MCF 10A (cell line): ENCODE measurements at regions not wholly inside any gene's neighbourhood (a gene's known extent, or its start where the extent isn't known, plus 50 kb on each side); places are given as distances from the start of the nearest gene placed in this dataset.
"Not testable (repeated sequence)": the region's sequence is repeated elsewhere in the genome, so short reads cannot be mapped to it uniquely, and the experiment has no call there.

ENCODE experiments used
- BruUV-seq: library from RNA; stranded (reverse); fragments of 400-500 nt; replicated peaks from 2 replicates; lab custom pipeline; 2021; lab: Mats Ljungman, UMichigan
- CTCF ChIA-PET: fragments of 300-600 bp; sonication (Branson Sonifier 250); formaldehyde crosslinking; extraction: SDS; loops from one replicate; lab custom pipeline; 2021; ENCODE audit warnings: antibody characterized with exemption, inconsistent platforms; lab: Yijun Ruan, JAX
- POLR2A ChIA-PET: fragments of 300-600, 350-650 bp; sonication (Branson Sonifier 250); formaldehyde crosslinking; extraction: SDS; loops from one replicate; lab custom pipeline; 2020; ENCODE audit warnings: antibody characterized with exemption, inconsistent platforms; lab: Yijun Ruan, JAX
- DNase-seq: peaks from one replicate; pipeline ENCODE4 v3.0.0-alpha.2; 2018; ENCODE audit not compliant: unreplicated experiment
- H3K27ac Mint-ChIP-seq: one replicate; pipeline ENCODE4 v1.8.0; 2022; ENCODE audit warnings: mild to moderate bottlenecking, low read depth, mixed read lengths; ENCODE audit not compliant: unreplicated experiment
- H3K27me3 Mint-ChIP-seq: one replicate; pipeline ENCODE4 v1.8.0; 2022; ENCODE audit warnings: mixed read lengths; ENCODE audit not compliant: insufficient read depth, unreplicated experiment
- H3K36me3 Mint-ChIP-seq: one replicate; pipeline ENCODE4 v1.8.0; 2022; ENCODE audit warnings: mild to moderate bottlenecking, moderate library complexity, mixed read lengths; ENCODE audit not compliant: insufficient read depth, unreplicated experiment
- H3K4me1 Mint-ChIP-seq: one replicate; pipeline ENCODE4 v1.8.0; 2022; ENCODE audit warnings: mixed read lengths; ENCODE audit not compliant: insufficient read depth, unreplicated experiment
- H3K4me3 Mint-ChIP-seq: one replicate; pipeline ENCODE4 v1.8.0; 2022; ENCODE audit warnings: mild to moderate bottlenecking, moderate library complexity, mixed read lengths; ENCODE audit not compliant: unreplicated experiment
- H3K9me3 Mint-ChIP-seq: one replicate; pipeline ENCODE4 v1.8.0; 2022; ENCODE audit warnings: mixed read lengths; ENCODE audit not compliant: unreplicated experiment
- CTCF ChIP-seq: fragments of 200-600 bp; IDR thresholded peaks from one replicate; pipeline ENCODE4 v1.8.0; 2022; ENCODE audit warnings: antibody characterized with exemption, mild to moderate bottlenecking; ENCODE audit not compliant: unreplicated experiment
- intact Hi-C: fragments of 100-400 bp; cut with micrococcal nuclease; formaldehyde crosslinking; loops from 2 replicates; pipeline ENCODE4 v1.14.1; 2022

DNA sequence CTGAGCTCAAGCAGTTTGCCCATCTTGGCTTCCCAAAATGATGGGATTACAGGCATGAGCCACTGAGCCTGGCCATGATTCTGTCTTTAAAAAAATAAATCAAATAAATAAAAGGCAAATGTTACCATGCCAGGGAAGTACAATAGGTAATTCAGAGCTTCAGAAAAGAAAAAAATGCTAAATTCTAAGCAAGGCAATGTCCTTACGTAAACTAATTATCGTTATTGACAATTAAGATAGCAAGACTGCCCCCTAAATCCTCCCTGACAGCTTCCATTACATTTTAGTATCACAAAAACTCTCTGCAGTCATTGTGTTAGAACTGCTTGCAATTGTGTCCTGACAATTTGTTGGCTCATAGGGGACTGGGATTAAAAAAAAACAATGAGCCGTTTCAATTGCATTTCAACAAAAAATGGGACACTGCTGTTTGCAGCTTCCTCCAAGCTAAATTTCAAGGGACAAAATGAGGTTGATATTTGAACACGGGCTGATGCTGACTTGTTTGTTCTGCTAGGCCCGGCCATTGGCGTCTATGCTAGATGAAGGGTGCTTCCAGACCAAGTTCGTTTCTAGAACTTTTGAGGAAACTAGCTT lies 88.9 kb downstream of the MOGAT1 start:
- no peak for DNase-seq
- Mint-ChIP-seq H3K36me3 (no peaks in the 10 kb centered on the region), H3K27ac (no peak overlapping the region), H3K4me3 (no peak overlapping the region), H3K27me3 (no peaks in the 10 kb centered on the region), H3K9me3 (no peaks in the 10 kb centered on the region), H3K4me1 (peaks cover 14% of the 10 kb centered on the region)
- BruUV-seq, result no TSS peak
- ChIA-PET CTCF (interaction anchor here (0.6 to 1.2 kb wide), 5 partner anchors 20 to 132 kb away, joined by 3 to 7 read pairs (median 4); no protein-coding TSS in a partner anchor), POLR2A (interaction anchor here (0.6 to 1.0 kb wide), 2 partner anchors 28 to 52 kb away, joined by 3 to 4 read pairs; no protein-coding TSS in a partner anchor)
- no peak for TF ChIP-seq CTCF
- intact Hi-C loops, result no loop called here

GRCh38 chr2:222761888-222762287 lies 90.4 kb downstream of the MOGAT1 start:
- ChIA-PET CTCF (interaction anchor here (0.6 kb wide), 1 partner anchor 94 kb away, joined by 5 read pairs; no protein-coding TSS in a partner anchor), POLR2A (no interaction called here)

DNA sequence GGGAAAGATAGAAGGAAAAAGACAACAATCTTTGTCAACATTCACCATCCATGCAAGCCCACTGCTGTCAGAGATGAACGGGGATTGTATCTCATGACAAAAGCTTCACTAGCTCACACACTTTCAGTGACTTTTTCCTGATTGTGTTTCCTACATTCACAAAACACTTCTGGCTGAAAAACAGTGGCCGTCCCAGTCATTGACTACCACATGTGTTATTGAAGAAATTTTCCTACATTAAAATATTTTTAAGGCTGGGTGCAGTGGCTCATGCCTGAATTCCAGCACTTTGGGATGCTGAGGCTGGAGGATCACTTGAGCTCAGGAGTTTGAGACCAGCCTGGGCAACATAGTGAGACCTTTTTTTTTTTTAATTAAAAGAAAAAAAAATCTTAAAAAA lies 90.9 kb downstream of the MOGAT1 start:
- BruUV-seq, result no TSS peak
- no peak for TF ChIP-seq CTCF
- intact Hi-C loops, result no loop called here
- H3K4me1 Mint-ChIP-seq, result peaks cover under 1% of the 10 kb centered on the region
- no peak for DNase-seq
- H3K27ac Mint-ChIP-seq, result no peak overlapping the region
- no peaks in the 10 kb centered on the region for H3K36me3 Mint-ChIP-seq
- no peak overlapping the region for H3K4me3 Mint-ChIP-seq
- POLR2A ChIA-PET, result no interaction called here
- H3K27me3 Mint-ChIP-seq, result no peaks in the 10 kb centered on the region
- no peaks in the 10 kb centered on the region for H3K9me3 Mint-ChIP-seq
- CTCF ChIA-PET, result no interaction called here

More at GRCh38 chr2:222761888-222762287, 90.4 kb downstream of the MOGAT1 start:
- Mint-ChIP-seq H3K27me3 (no peaks in the 10 kb centered on the region), H3K9me3 (no peaks in the 10 kb centered on the region), H3K36me3 (no peaks in the 10 kb centered on the region), H3K4me1 (peaks cover 5% of the 10 kb centered on the region), H3K4me3 (no peak overlapping the region), H3K27ac (no peak overlapping the region)
- no TSS peak for BruUV-seq
- TF ChIP-seq CTCF, result no peak
- DNase-seq, result no peak
- intact Hi-C loops, result no loop called here

GRCh38 chr2:222765883-222766282 lies 94.4 kb downstream of the MOGAT1 start:
- CTCF ChIA-PET, result interaction anchor here (0.7 to 1.4 kb wide), 2 partner anchors 75 to 77 kb away, joined by 3 to 7 read pairs; no protein-coding TSS in a partner anchor
- H3K36me3 Mint-ChIP-seq, H3K27me3 Mint-ChIP-seq, H3K4me3 Mint-ChIP-seq, DNase-seq, H3K9me3 Mint-ChIP-seq, intact Hi-C loops, H3K27ac Mint-ChIP-seq, BruUV-seq, H3K4me1 Mint-ChIP-seq, POLR2A ChIA-PET: not testable (repeated sequence)

GRCh38 chr2:222768019-222768418 lies 92.8 kb upstream of the ACSL3 start:
- H3K27ac Mint-ChIP-seq, H3K27me3 Mint-ChIP-seq, intact Hi-C loops, BruUV-seq, DNase-seq, H3K4me1 Mint-ChIP-seq, H3K9me3 Mint-ChIP-seq, H3K4me3 Mint-ChIP-seq, H3K36me3 Mint-ChIP-seq: not testable (repeated sequence)
- ChIA-PET CTCF (interaction anchor here (1.0 kb wide), 1 partner anchor 10 kb away, joined by 4 read pairs; no protein-coding TSS in a partner anchor), POLR2A (interaction anchor here (0.7 kb wide), 1 partner anchor 37 kb away, joined by 4 read pairs; no protein-coding TSS in a partner anchor)
